ENCODE measurements at regions not wholly inside any gene's neighbourhood (a gene's known extent, or its start where the extent isn't known, plus 50 kb on each side); places are given as distances from the start of the nearest gene placed in this dataset.
"Not testable (repeated sequence)": the region's sequence is repeated elsewhere in the genome, so short reads cannot be mapped to it uniquely, and the experiment has no call there.

GRCh38 chr3:157861076-157861765, 245.0 kb downstream of the SHOX2 start:
- Histone ChIP-seq H3K4me1 (ENCODE audit: low read length) (0 out of 2 replicates have a peak, but pooled peaks cover 3% of the 10 kb centered on the region), H3K4me2 (ENCODE audit: low read depth, low read length, poor library complexity, severe bottlenecking) (no peak overlapping the region), H3K27ac (ENCODE audit: low read length) (no peak overlapping the region), H3K9me3 (ENCODE audit: low read length) (no peaks in the 10 kb centered on the region), H3K4me3 (ENCODE audit: low read length) (no peak overlapping the region), H3K79me2 (ENCODE audit: low read length) (no peaks in the 10 kb centered on the region), H3K36me3 (ENCODE audit: insufficient read depth, low read length) (no peaks in the 10 kb centered on the region), H4K20me1 (ENCODE audit: insufficient read depth, low read depth, low read length) (no peaks in the 10 kb centered on the region), H3K9me2 (replicated peaks; ENCODE audit: insufficient read depth, low read length) (no peaks in the 10 kb centered on the region), H3K9ac (ENCODE audit: low read length) (no peak overlapping the region), H2AFZ (ENCODE audit: low read length) (no peak overlapping the region), H3K27me3 (ENCODE audit: low read length) (no peaks in the 10 kb centered on the region)
- peak; percentile 17 for DNase-seq

DNA sequence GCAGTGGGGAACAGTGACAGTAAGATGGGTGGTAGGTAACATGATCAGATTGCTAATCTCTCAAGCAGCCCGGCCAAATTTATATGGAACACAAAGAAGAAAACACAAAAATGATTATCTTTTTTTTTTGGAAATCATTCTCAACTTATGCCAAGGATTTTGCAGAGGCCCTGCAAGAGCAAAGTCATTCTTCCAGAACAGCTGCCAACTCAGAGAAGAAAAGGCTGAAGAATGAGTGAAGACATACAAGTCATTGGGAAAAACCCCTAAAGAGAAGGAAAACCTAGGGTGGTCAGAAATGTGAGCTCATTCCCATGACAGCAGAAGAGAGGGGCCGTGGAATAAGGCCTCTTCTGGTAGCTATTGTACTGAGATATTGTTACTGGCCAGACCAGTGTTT, 246.7 kb downstream of the SHOX2 start:
- Histone ChIP-seq H3K4me3 (ENCODE audit: low read length) (no peak overlapping the region), H3K79me2 (ENCODE audit: low read length) (no peaks in the 10 kb centered on the region), H4K20me1 (ENCODE audit: insufficient read depth, low read depth, low read length) (no peaks in the 10 kb centered on the region), H3K9me3 (ENCODE audit: low read length) (no peaks in the 10 kb centered on the region), H3K4me1 (ENCODE audit: low read length) (no peaks in the 10 kb centered on the region), H3K9me2 (replicated peaks; ENCODE audit: insufficient read depth, low read length) (no peaks in the 10 kb centered on the region), H3K9ac (ENCODE audit: low read length) (no peak overlapping the region), H3K36me3 (ENCODE audit: insufficient read depth, low read length) (no peaks in the 10 kb centered on the region), H3K27ac (ENCODE audit: low read length) (no peak overlapping the region), H3K27me3 (ENCODE audit: low read length) (no peaks in the 10 kb centered on the region), H3K4me2 (ENCODE audit: low read depth, low read length, poor library complexity, severe bottlenecking) (no peak overlapping the region), H2AFZ (ENCODE audit: low read length) (no peak overlapping the region)
- peak; percentile 22 for DNase-seq

DNA sequence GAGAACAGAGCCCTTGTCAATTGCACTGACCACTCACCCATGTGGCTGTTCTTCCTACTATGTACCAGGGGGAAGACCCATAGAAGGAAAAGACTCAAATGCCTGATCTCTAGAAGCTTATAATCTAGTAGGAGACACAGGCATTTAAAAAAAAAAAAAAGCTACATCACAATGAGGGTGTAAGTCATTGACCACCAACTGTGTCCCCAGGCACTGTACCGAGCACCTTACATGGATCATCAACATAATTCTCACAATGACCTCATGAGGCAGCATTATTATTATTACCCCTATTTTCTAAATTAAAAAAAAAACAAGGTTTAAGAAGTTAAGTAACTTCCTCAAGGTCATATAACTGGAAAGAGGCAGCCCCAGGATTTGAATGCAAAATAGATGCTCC, 247.4 kb downstream of the SHOX2 start:
- Histone ChIP-seq H3K9ac (ENCODE audit: low read length) (no peak overlapping the region), H3K36me3 (ENCODE audit: insufficient read depth, low read length) (no peaks in the 10 kb centered on the region), H3K9me2 (replicated peaks; ENCODE audit: insufficient read depth, low read length) (no peaks in the 10 kb centered on the region), H3K4me3 (ENCODE audit: low read length) (no peak overlapping the region), H3K4me2 (ENCODE audit: low read depth, low read length, poor library complexity, severe bottlenecking) (no peak overlapping the region), H3K27ac (ENCODE audit: low read length) (no peak overlapping the region), H3K27me3 (ENCODE audit: low read length) (no peaks in the 10 kb centered on the region), H4K20me1 (ENCODE audit: insufficient read depth, low read depth, low read length) (no peaks in the 10 kb centered on the region), H3K9me3 (ENCODE audit: low read length) (no peaks in the 10 kb centered on the region), H3K79me2 (ENCODE audit: low read length) (no peaks in the 10 kb centered on the region), H3K4me1 (ENCODE audit: low read length) (no peaks in the 10 kb centered on the region), H2AFZ (ENCODE audit: low read length) (no peak overlapping the region)
- DNase-seq, result no peak

DNA sequence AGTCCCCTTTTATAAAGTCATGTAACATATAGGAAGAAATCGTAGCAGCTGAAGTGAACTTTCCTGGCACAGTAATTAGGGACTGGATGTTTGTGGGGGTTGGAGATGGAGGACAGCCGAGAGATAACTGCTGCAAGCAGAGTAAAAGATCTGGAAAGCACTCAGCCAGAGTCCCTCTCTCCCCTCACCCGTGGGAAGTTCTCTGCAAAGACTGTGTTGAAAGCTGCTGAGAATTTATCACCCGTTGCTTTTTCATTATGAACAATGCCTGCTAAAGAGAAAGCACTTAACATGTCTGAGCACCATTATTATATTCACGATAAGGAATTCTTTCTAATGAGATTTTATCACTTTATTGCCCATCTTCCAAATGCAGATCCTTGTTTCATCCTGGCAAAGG, 248.8 kb downstream of the SHOX2 start:
- Histone ChIP-seq H3K9ac (ENCODE audit: low read length) (no peak overlapping the region), H3K9me3 (ENCODE audit: low read length) (peaks cover 6% of the 10 kb centered on the region), H3K9me2 (replicated peaks; ENCODE audit: insufficient read depth, low read length) (no peaks in the 10 kb centered on the region)

DNA sequence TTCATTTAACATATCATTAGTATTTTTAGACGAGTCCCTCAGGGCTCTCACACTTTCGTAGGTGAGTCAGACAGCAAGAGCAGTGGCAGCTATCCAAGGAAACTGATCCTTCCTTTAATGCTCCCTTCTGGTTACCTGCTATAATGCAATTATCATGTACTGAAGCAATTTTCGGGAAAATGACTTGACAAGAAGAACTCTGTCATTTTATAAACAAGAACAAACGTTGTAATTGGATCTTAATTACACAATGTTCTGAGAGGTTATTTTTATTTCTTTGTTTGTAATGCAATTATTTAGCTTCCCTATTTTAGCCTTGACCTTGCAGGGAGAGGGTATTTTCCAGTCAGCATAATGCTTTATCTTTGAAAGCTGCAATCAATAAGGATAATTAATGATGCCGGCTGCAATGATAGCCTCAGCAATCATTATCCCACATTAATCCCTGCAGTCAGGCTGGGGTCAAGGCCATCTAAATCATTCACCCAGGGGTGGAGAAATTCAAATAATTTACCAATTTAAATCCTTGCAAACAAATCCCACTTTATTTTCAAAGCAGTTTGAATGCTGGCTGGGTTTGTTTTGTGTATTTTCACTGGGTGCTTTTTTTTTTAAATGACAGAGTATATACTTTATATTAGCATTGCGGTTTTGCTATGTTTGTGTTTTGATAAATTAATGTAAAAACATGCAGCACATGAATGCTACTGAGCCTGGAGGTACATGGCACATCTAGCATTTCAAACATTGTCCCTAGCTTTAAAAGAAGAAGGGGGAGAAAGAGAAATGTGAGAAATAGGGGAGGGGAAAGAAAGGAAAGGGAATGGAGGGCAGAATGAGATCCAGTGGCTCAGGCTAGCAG, 249.9 kb downstream of the SHOX2 start:
- H3K79me2 ChIP-seq (ENCODE audit: low read length), result no peaks in the 10 kb centered on the region
- no peaks in the 10 kb centered on the region for H3K9me2 ChIP-seq (replicated peaks; ENCODE audit: insufficient read depth, low read length)
- H4K20me1 ChIP-seq (ENCODE audit: insufficient read depth, low read depth, low read length), result no peaks in the 10 kb centered on the region
- no peak overlapping the region for H3K4me3 ChIP-seq (ENCODE audit: low read length)
- no peaks in the 10 kb centered on the region for H3K36me3 ChIP-seq (ENCODE audit: insufficient read depth, low read length)
- H3K27ac ChIP-seq (ENCODE audit: low read length), result no peak overlapping the region
- no peaks in the 10 kb centered on the region for H3K27me3 ChIP-seq (ENCODE audit: low read length)
- H3K9me3 ChIP-seq (ENCODE audit: low read length), result peaks cover 6% of the 10 kb centered on the region
- DNase-seq, result no peak
- no peak overlapping the region for H3K4me2 ChIP-seq (ENCODE audit: low read depth, low read length, poor library complexity, severe bottlenecking)
- H2AFZ ChIP-seq (ENCODE audit: low read length), result no peak overlapping the region
- no peak overlapping the region for H3K9ac ChIP-seq (ENCODE audit: low read length)
- no peaks in the 10 kb centered on the region for H3K4me1 ChIP-seq (ENCODE audit: low read length)

More for the DNA sequence above, 248.8 kb downstream of the SHOX2 start:
- Histone ChIP-seq H3K27ac (ENCODE audit: low read length) (no peak overlapping the region), H3K27me3 (ENCODE audit: low read length) (no peaks in the 10 kb centered on the region), H3K36me3 (ENCODE audit: insufficient read depth, low read length) (no peaks in the 10 kb centered on the region), H3K79me2 (ENCODE audit: low read length) (no peaks in the 10 kb centered on the region), H3K4me2 (ENCODE audit: low read depth, low read length, poor library complexity, severe bottlenecking) (no peak overlapping the region), H4K20me1 (ENCODE audit: insufficient read depth, low read depth, low read length) (no peaks in the 10 kb centered on the region), H2AFZ (ENCODE audit: low read length) (no peak overlapping the region), H3K4me3 (ENCODE audit: low read length) (no peak overlapping the region), H3K4me1 (ENCODE audit: low read length) (no peaks in the 10 kb centered on the region)
- DNase-seq, result no peak

DNA sequence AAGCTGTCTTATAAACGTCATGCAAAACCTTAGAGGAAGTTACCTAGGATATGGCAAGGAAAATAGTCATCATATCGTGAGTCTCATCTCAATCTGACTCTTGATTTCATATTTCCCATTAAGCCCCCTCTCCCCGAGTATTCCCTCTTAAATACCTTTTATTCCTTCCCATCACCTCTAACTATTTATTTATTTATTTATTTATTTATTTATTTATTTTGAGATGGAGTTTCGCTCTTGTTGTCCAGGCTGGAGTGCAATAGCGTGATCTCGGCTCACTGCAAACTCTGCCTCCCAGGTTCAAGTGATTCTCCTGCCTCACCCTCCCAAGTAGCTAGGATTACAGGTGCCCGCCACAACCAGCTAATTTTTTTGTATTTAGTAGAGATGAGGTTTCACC, 260.4 kb downstream of the SHOX2 start:
- not testable (repeated sequence) for DNase-seq; H3K27me3 ChIP-seq (ENCODE audit: low read length); H3K9me2 ChIP-seq (replicated peaks; ENCODE audit: insufficient read depth, low read length); H2AFZ ChIP-seq (ENCODE audit: low read length); H3K27ac ChIP-seq (ENCODE audit: low read length); H3K79me2 ChIP-seq (ENCODE audit: low read length); H4K20me1 ChIP-seq (ENCODE audit: insufficient read depth, low read depth, low read length); H3K9me3 ChIP-seq (ENCODE audit: low read length); H3K36me3 ChIP-seq (ENCODE audit: insufficient read depth, low read length); H3K4me3 ChIP-seq (ENCODE audit: low read length); H3K9ac ChIP-seq (ENCODE audit: low read length); H3K4me1 ChIP-seq (ENCODE audit: low read length); H3K4me2 ChIP-seq (ENCODE audit: low read depth, low read length, poor library complexity, severe bottlenecking)

GRCh38 chr3:157844800-157845565, 261.2 kb downstream of the SHOX2 start:
- Histone ChIP-seq H3K36me3 (ENCODE audit: insufficient read depth, low read length) (no peaks in the 10 kb centered on the region), H3K9me3 (ENCODE audit: low read length) (no peaks in the 10 kb centered on the region), H3K4me2 (ENCODE audit: low read depth, low read length, poor library complexity, severe bottlenecking) (no peak overlapping the region), H3K27ac (ENCODE audit: low read length) (no peak overlapping the region), H3K4me1 (ENCODE audit: low read length) (no peaks in the 10 kb centered on the region), H3K9me2 (replicated peaks; ENCODE audit: insufficient read depth, low read length) (no peaks in the 10 kb centered on the region), H4K20me1 (ENCODE audit: insufficient read depth, low read depth, low read length) (no peaks in the 10 kb centered on the region), H3K79me2 (ENCODE audit: low read length) (no peaks in the 10 kb centered on the region), H3K9ac (ENCODE audit: low read length) (no peak overlapping the region), H3K4me3 (ENCODE audit: low read length) (no peak overlapping the region), H2AFZ (ENCODE audit: low read length) (no peak overlapping the region), H3K27me3 (ENCODE audit: low read length) (no peaks in the 10 kb centered on the region)
- DNase-seq, result no peak

DNA sequence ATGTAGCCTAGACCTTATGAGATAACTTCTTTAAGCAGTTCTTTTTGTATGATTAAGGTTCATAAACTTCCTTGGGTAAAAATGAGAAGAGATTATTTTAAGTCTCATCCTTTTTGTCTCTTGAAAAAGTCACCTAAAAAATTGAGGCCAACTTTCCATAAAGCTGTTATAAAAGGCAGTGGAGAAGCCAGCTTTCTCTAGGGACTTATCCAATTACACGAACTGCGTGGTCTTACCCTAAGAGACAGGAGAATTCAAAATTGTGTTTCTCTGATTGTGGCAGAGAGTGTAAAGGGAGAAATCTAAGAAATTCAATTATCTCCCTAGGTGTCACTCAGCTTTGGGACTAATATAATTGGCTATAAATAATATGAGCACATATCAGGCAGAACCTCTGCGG, 262.0 kb downstream of the SHOX2 start:
- no peaks in the 10 kb centered on the region for H4K20me1 ChIP-seq (ENCODE audit: insufficient read depth, low read depth, low read length)

More for the DNA sequence above, 262.0 kb downstream of the SHOX2 start:
- Histone ChIP-seq H3K27me3 (ENCODE audit: low read length) (no peaks in the 10 kb centered on the region), H3K4me2 (ENCODE audit: low read depth, low read length, poor library complexity, severe bottlenecking) (no peak overlapping the region), H3K4me1 (ENCODE audit: low read length) (no peaks in the 10 kb centered on the region), H3K4me3 (ENCODE audit: low read length) (no peak overlapping the region), H2AFZ (ENCODE audit: low read length) (no peak overlapping the region), H3K79me2 (ENCODE audit: low read length) (no peaks in the 10 kb centered on the region), H3K9me2 (replicated peaks; ENCODE audit: insufficient read depth, low read length) (no peaks in the 10 kb centered on the region), H3K36me3 (ENCODE audit: insufficient read depth, low read length) (no peaks in the 10 kb centered on the region), H3K9ac (ENCODE audit: low read length) (no peak overlapping the region), H3K9me3 (ENCODE audit: low read length) (no peaks in the 10 kb centered on the region), H3K27ac (ENCODE audit: low read length) (no peak overlapping the region)
- DNase-seq, result no peak

All from Karpas-422 (cell line).